Psoas muscle (tissue), 7 donors: ENCODE measurements at regions not wholly inside any gene's neighbourhood (a gene's known extent, or its start where the extent isn't known, plus 50 kb on each side); places are given as distances from the start of the nearest gene placed in this dataset.

Source experiments
- ATAC-seq, 4 donors: fragments of 200-7000 bp; cut with Tn5 transposase; one replicate each; pipeline ENCODE4 v1.9.1; 2020; ENCODE audit warnings: moderate library complexity in 3 of 4, mild to moderate bottlenecking in 2 of 4
- DNase-seq, 2 donors: peaks; one replicate each; pipeline ENCODE4 v3.0.0-alpha.2; 2020
- H3K27ac ChIP-seq: fragments of 200-600 bp; one replicate; pipeline ENCODE4 v1.8.0; 2022
- H3K27me3 ChIP-seq, 3 donors: fragments of 200-600 bp in 1 of 3; one replicate each; pipeline versions ENCODE4 v1.6.1 to v1.8.0; 2013 to 2022; ENCODE audit warnings: low read length in 2 of 3, mild to moderate bottlenecking in 2 of 3, moderate library complexity in 1 of 3; ENCODE audit not compliant: insufficient read depth in 3 of 3
- H3K36me3 ChIP-seq, 2 donors: fragments of 200-600 bp in 1 of 2; one replicate each; pipeline versions ENCODE4 v1.6.1 to v1.8.0; 2013 to 2022; ENCODE audit warnings: low read depth in 1 of 2, mild to moderate bottlenecking in 1 of 2, moderate library complexity in 1 of 2; ENCODE audit not compliant: insufficient read depth in 1 of 2
- H3K4me1 ChIP-seq: fragments of 200-600 bp; one replicate; pipeline ENCODE4 v1.8.0; 2022
- H3K4me3 ChIP-seq: fragments of 200-600 bp; one replicate; pipeline ENCODE4 v1.8.0; 2022; ENCODE audit warnings: mild to moderate bottlenecking
- H3K9me3 ChIP-seq: fragments of 200-600 bp; one replicate; pipeline ENCODE4 v1.8.0; 2022
- WGBS, 3 donors: extraction: QIAGEN DNeasy Blood & Tissue Kit; methylation state at CpG; one replicate each; pipeline versions ENCODE4 v1.1.6 to v1.1.7; 2013; 5-methylcytosine and 5-hydroxymethylcytosine counted together
- intact Hi-C, 2 donors: fragments of 100-400 bp; cut with DNase I; formaldehyde crosslinking; loops; one replicate each; pipeline versions ENCODE4 v1.11.0 to v1.14.2; 2022
- TF ChIP-seq, protein P1 (sequence below): fragments of 200-600 bp; IDR thresholded peaks from one replicate; pipeline ENCODE4 v1.8.0; 2022; ENCODE audit warnings: antibody characterized with exemption
- donor health status: healthy with polysubstance abuse.
- donor health status: DM: no; HTN: no; CAD: no; lungs with moderate emphysema.
- donor health status: Bipolar disorder and iron deficiency.
- donor health status: healthy.
- donor health status: DM: yes; HTN: yes; CAD: no.
- donor health status: DM: no; HTN: no; CAD: no.
- donor health status: DM: yes; HTN: yes; CAD: no.

DNA sequence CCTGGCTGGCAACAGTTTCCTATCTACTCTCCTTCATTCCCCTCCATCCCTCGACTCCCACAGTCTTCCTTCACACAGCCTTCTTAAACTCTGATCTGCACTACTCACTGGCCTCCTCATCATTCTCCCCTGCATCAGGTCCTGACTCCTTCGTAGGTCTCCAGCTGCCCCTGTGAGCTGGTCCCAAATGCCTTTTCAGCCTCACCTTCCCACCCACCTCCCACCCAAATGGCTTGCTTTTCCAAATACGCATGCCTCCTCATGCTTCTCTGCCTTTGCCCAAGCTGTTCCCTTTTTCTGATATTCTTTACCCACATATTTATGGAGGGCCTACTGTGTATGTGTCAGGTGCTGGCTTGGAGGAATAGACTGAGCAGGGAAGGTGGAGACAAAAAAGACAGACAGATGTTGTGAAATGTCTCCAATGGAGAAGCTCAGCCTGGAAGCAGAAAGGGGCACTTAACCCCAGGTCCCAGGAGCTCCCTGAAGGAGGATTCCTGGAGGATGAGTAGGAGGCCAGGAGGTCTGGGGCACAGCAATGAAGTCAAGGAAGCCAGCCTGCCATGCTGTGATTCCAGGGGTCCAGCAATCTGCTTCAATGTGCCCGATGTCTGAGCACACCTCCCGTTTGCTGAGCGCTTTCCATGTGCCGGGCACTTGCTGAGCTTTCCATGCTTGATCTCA, 252.2 kb downstream of the SHQ1 start:
- H3K4me3 ChIP-seq: no peak overlapping the region
- no peak for ATAC-seq
- TF ChIP-seq, protein P1, sequence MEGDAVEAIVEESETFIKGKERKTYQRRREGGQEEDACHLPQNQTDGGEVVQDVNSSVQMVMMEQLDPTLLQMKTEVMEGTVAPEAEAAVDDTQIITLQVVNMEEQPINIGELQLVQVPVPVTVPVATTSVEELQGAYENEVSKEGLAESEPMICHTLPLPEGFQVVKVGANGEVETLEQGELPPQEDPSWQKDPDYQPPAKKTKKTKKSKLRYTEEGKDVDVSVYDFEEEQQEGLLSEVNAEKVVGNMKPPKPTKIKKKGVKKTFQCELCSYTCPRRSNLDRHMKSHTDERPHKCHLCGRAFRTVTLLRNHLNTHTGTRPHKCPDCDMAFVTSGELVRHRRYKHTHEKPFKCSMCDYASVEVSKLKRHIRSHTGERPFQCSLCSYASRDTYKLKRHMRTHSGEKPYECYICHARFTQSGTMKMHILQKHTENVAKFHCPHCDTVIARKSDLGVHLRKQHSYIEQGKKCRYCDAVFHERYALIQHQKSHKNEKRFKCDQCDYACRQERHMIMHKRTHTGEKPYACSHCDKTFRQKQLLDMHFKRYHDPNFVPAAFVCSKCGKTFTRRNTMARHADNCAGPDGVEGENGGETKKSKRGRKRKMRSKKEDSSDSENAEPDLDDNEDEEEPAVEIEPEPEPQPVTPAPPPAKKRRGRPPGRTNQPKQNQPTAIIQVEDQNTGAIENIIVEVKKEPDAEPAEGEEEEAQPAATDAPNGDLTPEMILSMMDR: no peak
- H3K27ac ChIP-seq: no peak overlapping the region
- no peaks in the 10 kb centered on the region for H3K27me3 ChIP-seq
- no peak for DNase-seq
- no peaks in the 10 kb centered on the region for H3K9me3 ChIP-seq
- no peaks in the 10 kb centered on the region for H3K36me3 ChIP-seq
- intact Hi-C loops: no loop called here
- WGBS, 3 donors: 94 to 97% (median 97%) methylated on average over 7 of the region's 7 CpGs
- no peaks in the 10 kb centered on the region for H3K4me1 ChIP-seq

- Histone ChIP-seq H3K4me3 (no peak overlapping the region), H3K4me1 (no peaks in the 10 kb centered on the region), H3K9me3 (no peaks in the 10 kb centered on the region), H3K27ac (no peak overlapping the region), H3K27me3 (no peaks in the 10 kb centered on the region), H3K36me3 (no peaks in the 10 kb centered on the region)
- DNase-seq (no peak), ATAC-seq (no peak)
- TF ChIP-seq, protein P1: no peak
- 76 to 78% (median 77%) methylated on average over 4 of the region's 4 CpGs for WGBS, 3 donors
- intact Hi-C loops: no loop called here
These were observed 252.9 kb downstream of the SHQ1 start for GRCh38 chr3:72595376-72595775.

DNA sequence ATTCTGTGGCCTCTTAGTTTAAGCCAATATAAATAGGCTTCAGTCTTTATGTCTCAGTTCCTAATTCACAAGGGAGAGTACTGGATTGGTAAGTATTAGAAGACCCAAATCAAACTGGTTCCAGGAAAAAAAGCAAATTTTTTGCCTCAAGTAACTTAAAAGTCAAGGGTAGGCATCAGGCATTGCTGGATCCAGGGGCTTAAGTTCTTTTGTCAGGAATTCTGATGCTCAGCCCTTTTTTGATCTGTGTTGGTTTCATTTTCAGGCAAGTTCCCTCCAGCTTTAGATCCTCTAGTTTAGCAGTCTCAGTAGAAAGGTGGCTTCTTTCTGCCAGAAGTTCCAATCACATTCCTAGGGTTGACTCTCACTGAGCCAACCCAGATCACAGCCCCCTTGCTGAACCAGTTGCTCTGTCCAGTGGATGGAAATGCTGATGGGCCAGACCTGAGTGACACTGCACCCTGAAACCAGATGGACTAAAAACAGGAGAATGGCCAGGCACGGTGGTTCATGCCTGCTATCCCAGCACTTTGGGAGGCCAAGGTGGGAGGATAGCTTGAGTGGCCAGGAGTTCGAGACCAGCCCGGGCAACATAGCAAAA, 253.5 kb downstream of the SHQ1 start:
- no peak for DNase-seq
- WGBS, 3 donors: 93 to 100% (median 97%) methylated on average over 3 of the region's 3 CpGs
- Histone ChIP-seq H3K36me3 (no peaks in the 10 kb centered on the region), H3K4me3 (no peak overlapping the region), H3K27me3 (no peaks in the 10 kb centered on the region), H3K4me1 (no peaks in the 10 kb centered on the region), H3K9me3 (no peaks in the 10 kb centered on the region), H3K27ac (no peak overlapping the region)
- no peak for ATAC-seq
- intact Hi-C loops: no loop called here
- TF ChIP-seq, protein P1: no peak

- ATAC-seq (no peak), DNase-seq (no peak)
- intact Hi-C loops: no loop called here
- Histone ChIP-seq H3K4me1 (no peaks in the 10 kb centered on the region), H3K27ac (no peak overlapping the region), H3K27me3 (no peaks in the 10 kb centered on the region), H3K36me3 (no peaks in the 10 kb centered on the region), H3K4me3 (no peak overlapping the region), H3K9me3 (no peaks in the 10 kb centered on the region)
- TF ChIP-seq, protein P1: no peak
- WGBS, 3 donors: 40 to 64% (median 41%) methylated on average over 5 of the region's 5 CpGs
These were observed 254.3 kb downstream of the SHQ1 start for GRCh38 chr3:72593881-72594397.
